Bronchial epithelial cell (primary cell): ENCODE measurements at regions not wholly inside any gene's neighbourhood (a gene's known extent, or its start where the extent isn't known, plus 50 kb on each side); places are given as distances from the start of the nearest gene placed in this dataset.

ENCODE experiments used
- DNase-seq: peaks from one replicate; pipeline ENCODE4 v3.0.0-alpha.2; 2010; ENCODE audit warnings: low read depth
- FAIRE-seq: peaks from 2 replicates; lab custom pipeline; 2011; peaks lifted over from hg19 to GRCh38; lab: Jason Lieb, UNC
- H3K27me3 ChIP-seq: 2 replicates; pipeline ENCODE4 v1.5.1; 2011; ENCODE audit warnings: low read length; ENCODE audit not compliant: control insufficient read depth, insufficient read depth
- H3K36me3 ChIP-seq: 2 replicates; pipeline ENCODE4 v1.5.1; 2011; ENCODE audit warnings: low read length; ENCODE audit not compliant: control insufficient read depth, insufficient read depth
- H3K4me3 ChIP-seq: 2 replicates; pipeline ENCODE4 v1.5.1; 2011; ENCODE audit warnings: mild to moderate bottlenecking, low read depth, low read length, control low read depth
- TF ChIP-seq, protein P1 (sequence below): IDR thresholded peaks from 2 replicates; pipeline ENCODE4 v1.5.1; 2011; ENCODE audit warnings: mild to moderate bottlenecking, moderate library complexity, low read length, control low read depth, inconsistent platforms; ENCODE audit not compliant: insufficient read depth, severe bottlenecking

DNA sequence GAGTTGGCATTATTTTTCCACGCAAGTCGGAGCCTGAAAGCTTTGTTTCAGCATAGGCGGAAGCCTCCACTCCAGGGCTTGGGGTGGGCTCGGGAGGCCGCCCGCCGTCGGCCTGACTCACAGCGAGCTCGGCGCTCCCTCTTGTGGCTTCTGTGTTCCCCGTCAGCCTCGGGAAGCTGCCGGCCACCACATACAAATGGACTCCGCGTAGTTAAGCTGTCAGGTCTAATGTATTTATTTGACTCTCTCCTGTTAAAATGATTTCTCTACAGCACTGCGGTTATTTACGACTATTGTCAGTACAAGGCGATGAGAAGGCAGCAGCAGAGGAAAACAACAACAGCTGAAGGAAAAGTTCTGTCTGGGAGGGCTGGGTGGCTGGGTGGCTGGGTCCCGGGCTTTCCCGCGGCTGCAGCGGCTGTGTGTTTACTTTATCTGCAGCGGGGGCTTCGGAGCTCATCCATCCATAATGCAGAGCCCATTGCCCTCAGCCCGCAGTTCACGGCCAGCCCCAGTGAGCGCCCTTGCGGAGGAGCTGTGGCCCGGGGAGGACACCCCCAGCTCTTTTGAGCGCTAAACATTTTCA is 375.7 kb upstream of the CAMK1G start:
- no peak for FAIRE-seq
- no peaks in the 10 kb centered on the region for H3K27me3 ChIP-seq
- H3K4me3 ChIP-seq, result peak overlapping the region; percentile 30
- H3K36me3 ChIP-seq, result no peaks in the 10 kb centered on the region
- peak; percentile 62 for DNase-seq
- TF ChIP-seq, protein P1, sequence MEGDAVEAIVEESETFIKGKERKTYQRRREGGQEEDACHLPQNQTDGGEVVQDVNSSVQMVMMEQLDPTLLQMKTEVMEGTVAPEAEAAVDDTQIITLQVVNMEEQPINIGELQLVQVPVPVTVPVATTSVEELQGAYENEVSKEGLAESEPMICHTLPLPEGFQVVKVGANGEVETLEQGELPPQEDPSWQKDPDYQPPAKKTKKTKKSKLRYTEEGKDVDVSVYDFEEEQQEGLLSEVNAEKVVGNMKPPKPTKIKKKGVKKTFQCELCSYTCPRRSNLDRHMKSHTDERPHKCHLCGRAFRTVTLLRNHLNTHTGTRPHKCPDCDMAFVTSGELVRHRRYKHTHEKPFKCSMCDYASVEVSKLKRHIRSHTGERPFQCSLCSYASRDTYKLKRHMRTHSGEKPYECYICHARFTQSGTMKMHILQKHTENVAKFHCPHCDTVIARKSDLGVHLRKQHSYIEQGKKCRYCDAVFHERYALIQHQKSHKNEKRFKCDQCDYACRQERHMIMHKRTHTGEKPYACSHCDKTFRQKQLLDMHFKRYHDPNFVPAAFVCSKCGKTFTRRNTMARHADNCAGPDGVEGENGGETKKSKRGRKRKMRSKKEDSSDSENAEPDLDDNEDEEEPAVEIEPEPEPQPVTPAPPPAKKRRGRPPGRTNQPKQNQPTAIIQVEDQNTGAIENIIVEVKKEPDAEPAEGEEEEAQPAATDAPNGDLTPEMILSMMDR, result peak; percentile 87

DNA sequence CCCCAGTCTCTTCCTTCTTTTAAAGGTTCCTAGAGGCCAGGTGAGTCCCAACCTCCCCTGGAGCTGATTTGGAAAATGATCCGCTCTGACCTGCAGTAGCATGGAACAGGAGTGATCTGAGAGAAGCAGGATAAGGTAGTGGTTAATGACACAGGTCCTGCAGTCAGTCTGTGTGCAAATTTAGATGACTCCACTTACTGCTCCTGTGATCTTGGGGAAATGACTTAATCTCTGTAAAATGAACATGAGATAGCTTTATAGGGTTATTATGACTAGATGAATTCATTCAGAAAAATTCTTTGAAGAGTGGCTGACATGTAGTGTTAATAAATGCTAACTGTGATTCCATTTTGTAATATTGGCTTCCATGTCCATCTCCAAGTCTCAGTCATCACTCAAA is 374.9 kb upstream of the CAMK1G start:
- no peaks in the 10 kb centered on the region for H3K27me3 ChIP-seq
- no peak overlapping the region for H3K4me3 ChIP-seq
- no peaks in the 10 kb centered on the region for H3K36me3 ChIP-seq
- TF ChIP-seq, protein P1, result no peak
- FAIRE-seq (no peak), DNase-seq (peak; percentile 71)

DNA sequence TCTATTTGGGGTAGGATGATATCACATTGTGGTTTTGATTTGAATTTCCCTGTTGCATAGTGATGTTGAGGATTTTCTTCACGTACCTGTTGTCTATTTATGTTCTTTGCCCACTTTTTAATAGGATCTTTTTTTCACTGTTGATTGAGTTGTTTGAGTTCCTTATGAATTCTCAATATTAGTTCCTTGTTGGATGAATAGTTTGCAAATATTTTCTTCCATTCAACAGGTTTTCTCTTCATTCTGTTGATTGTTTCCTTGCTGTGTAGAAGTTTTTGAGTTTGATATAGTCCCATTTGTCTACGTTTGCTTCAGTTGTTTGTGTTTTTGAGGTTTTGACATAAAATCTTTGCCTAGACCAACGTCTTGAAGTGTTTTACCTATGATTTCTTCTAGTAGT is 369.5 kb upstream of the CAMK1G start:
- no peaks in the 10 kb centered on the region for H3K36me3 ChIP-seq
- DNase-seq (no peak), FAIRE-seq (no peak)
- TF ChIP-seq, protein P1, result no peak
- no peaks in the 10 kb centered on the region for H3K27me3 ChIP-seq
- H3K4me3 ChIP-seq, result no peak overlapping the region

DNA sequence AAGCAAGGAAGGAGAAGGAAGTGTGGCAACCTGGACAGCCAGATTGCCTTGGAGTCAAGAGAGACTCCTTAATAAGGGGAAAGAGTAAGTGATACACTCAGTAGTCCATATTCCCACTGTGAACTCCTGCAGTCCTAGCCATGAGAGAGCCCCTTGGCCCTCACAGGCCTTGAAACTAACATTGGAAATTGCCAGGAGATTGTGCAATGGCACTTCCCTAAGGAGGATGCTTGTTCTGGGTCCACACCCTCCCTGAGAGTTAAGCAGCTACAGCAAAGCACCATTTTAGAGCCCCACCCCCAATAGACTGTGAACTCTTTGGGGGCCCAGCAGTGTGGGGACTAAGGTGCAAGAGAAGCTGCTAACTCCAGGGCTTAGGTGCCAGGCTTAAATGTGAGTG is 367.7 kb upstream of the CAMK1G start:
- TF ChIP-seq, protein P1, result no peak
- Histone ChIP-seq H3K36me3 (no peaks in the 10 kb centered on the region), H3K27me3 (no peaks in the 10 kb centered on the region), H3K4me3 (no peak overlapping the region)
- DNase-seq, result no peak
- no peak for FAIRE-seq

DNA sequence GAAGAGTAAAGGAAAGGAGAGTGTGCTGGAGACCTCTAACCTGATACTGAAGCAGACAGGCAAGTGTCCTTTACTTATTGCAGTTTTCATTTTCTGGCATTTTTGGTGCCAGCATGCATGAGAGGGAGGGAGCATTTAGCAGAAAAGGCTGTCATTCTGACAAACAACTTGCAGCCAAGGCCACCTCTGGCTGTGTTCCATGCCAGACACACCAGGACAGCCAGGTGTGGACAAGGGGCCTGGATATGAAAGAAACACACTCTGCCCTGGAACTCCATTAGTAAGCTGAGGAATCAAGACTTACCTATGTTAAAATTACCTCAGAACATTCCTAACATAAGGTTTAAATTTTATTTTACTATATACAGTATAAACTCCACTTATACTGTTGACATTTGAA is 365.4 kb upstream of the CAMK1G start:
- no peaks in the 10 kb centered on the region for H3K36me3 ChIP-seq
- H3K4me3 ChIP-seq, result no peak overlapping the region
- no peaks in the 10 kb centered on the region for H3K27me3 ChIP-seq
- TF ChIP-seq, protein P1, result no peak
- DNase-seq, result no peak
- FAIRE-seq, result no peak

DNA sequence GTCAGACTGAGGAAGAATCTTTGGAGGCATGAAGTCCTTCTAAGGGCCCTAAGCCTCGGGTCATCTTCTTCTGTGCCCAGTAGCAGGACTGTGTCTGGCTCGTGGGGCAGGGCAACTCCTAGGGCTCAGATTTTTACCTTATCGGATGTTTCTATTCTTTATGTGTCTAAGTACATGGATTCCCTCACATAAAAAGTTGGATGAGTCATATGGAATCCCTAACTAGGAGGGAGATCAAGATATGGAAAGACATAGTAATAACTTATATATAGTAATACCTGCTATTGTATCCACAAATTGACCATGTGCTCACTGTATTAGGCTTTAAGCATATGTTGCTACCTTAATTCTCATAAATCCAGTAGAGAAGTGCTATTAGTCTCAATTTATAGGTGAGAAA is 364.5 kb upstream of the CAMK1G start:
- FAIRE-seq (no peak), DNase-seq (peak; percentile 16)
- Histone ChIP-seq H3K4me3 (no peak overlapping the region), H3K36me3 (no peaks in the 10 kb centered on the region), H3K27me3 (no peaks in the 10 kb centered on the region)
- TF ChIP-seq, protein P1, result no peak
